GM21360 (cell line): ENCODE measurements at regions not wholly inside any gene's neighbourhood (a gene's known extent, or its start where the extent isn't known, plus 50 kb on each side); places are given as distances from the start of the nearest gene placed in this dataset.

Source experiments
- ATAC-seq: cut with Tn5 transposase; IDR thresholded peaks from one replicate; pipeline ENCODE4 v1.9.1; 2021; ENCODE audit warnings: mild to moderate bottlenecking, moderate library complexity; ENCODE audit not compliant: unreplicated experiment

DNA sequence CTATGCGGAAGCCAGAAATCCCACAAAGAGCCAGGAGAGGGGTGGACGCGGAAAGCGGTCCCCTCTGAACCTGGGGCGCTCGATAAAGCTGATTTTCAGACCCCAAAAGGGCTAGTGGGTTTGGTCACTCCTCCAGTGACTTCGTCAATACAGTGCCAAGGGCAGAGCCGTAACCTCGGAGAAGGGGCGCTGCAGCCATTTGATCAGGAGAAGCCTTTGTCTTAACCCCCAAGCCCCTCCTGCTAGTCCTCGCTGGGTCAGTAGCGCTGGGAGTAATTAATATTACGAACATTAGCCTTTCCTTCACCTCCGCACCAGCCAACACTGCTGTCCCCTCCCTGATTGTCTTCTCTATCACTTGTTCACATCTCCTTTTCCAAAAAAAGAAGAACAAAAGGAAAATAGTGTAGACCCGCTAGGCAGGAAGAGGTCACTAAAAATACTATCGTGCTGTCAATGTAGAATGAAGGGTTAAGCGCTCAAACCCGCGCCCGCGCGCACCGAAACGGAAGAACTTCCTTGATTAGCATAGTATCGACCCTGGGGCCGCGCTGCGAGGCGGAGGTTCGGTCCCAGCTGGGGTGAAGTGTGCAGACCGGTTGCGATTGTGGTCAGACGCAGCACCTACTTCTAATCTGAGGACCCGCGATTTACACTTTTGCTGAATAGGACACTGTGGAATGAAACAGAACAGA, 63.2 kb upstream of the MAPRE2 start:
- no peak for ATAC-seq

DNA sequence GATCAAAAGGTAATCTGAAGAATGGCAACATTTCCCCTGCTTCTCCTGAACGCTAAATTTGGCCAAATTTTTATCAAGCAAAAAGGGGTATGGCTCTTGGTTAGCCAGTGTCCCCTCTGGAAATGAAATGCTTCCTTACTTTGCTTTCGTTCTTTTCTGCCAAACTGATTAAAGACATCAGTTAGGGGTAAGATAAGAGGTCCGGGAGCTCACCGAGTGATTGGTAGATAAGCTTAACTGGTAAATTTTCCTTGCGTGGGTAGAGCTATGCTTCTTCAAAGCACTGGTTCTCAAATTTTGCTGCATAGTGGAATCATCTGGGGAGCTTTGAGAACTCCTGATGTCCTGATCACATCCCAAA, 62.7 kb upstream of the MAPRE2 start:
- ATAC-seq: no peak

DNA sequence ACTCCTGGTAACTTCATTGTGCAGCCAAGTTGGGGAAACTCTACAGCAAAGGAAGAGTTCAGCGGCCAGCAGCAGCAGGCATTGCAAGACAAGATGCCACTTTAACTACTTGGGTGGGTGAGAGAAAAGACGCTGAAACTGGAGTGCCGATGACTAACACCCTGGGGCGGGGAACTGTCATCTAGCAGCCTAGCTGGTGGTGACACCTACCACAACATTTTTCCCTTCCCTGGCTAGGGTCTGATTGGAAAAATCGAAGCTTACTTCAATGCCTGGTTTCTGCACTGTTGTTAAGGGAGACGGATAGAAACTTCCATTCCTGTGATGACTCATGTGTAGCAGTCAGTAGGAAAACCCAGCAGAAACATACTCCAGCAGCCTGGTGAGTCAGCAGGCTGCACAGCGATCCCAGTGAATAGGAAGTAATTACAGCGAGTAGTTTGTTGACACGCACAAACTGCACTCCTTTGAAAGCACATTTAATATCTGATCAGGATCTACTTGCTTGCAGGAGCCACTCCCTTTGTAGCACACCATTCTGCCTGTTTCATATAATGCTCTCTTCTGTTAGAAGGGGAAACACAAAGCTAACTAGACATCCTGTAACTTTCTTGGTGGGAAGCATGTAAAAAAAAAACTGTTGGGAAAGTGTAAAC, 62.1 kb upstream of the MAPRE2 start:
- no peak for ATAC-seq

DNA sequence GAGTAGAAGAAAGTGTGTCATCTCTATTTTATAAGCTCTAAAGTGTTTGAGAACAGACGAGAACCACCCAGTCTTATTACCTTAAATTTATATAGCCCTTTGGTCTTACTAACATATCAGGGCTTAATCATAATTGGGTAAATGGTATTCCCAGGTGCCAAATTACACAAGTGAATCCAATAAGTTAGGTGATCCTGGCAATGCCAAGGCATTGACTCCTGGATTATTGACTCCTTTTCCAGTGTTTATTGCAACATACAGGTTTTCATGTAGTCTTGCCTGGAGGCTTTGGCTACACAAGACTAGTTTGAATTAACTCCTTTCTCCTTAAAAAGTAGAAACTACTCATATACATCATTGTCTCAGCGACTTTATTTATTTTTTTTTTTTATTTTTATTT, 59.7 kb upstream of the MAPRE2 start:
- no peak for ATAC-seq

DNA sequence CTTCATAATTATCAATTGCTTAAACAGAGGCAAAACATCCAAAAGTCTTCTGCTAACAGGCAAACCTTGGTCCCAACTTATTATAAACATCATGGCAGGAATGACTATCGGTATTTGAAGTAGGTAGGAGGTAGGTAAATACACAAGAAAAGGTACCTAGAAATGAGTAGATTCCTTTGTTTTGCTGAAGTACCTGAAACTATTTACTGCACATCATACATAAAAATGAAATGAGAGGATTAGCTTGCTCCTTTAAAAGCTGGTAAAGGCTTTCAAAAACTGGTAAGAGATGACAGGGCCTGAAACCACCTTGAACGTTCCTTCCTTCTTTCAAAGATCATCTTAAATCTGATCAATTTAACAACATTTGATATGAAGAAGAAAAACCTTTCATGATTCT, 55.2 kb upstream of the MAPRE2 start:
- no peak for ATAC-seq

DNA sequence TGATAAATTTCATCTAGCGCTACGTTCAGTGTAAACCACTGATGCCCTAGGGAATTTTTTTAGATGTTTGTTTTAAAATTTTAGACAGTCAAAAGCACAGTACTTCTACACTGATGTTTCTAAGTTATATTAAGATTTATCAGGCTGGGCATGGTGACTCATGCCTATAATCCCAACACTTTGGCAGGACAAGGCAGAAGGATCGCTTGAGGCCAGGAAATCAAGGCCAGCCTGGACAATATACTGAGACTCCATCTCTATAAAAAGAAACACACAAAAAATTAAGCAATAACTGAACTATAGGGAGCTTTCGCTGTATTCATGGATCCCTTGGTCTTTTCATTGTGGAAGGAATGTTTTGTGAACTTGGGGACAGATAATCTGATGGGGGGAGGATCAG, 50.6 kb upstream of the MAPRE2 start:
- no peak for ATAC-seq

DNA sequence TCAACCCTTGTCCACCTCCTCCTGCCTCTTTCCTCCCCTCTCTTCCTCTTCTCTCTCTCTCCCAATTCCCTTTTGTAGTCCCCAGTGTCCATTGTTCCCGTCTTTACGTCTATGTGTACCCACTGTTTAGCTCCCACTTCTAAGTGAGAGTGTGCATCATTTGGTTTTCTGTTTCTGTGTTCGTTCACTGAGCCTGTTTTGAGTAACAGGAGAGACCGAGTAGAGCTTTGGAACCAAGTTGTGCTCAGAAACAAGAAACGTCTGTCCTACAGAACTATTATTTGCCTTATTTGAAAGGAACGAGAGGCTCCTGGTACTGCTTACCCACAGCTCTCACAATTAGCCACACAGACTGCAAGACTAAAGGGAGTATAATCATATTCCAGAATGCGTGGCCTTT, 50.1 kb upstream of the MAPRE2 start:
- ATAC-seq: no peak
